ENCODE measurements at regions not wholly inside any gene's neighbourhood (a gene's known extent, or its start where the extent isn't known, plus 50 kb on each side); places are given as distances from the start of the nearest gene placed in this dataset.
"Not testable (repeated sequence)": the region's sequence is repeated elsewhere in the genome, so short reads cannot be mapped to it uniquely, and the experiment has no call there.

DNA sequence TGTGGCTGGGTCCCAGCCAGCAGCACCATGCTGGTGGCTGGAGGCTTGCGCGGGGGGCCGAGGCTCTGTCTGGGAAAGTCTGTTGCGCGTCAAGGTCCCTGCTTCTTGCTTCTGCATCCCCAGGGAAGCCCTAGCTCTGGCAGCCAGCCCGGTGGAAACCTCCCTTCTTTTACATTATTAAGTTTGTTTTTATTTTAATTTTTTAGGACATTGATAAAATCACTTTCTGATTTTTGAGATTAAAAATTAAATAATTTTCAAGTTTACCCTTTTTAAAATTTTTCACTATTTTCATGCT is 81.6 kb downstream of the TRIM51G start:
- H3K27me3 Mint-ChIP-seq (ENCODE audit: insufficient read depth, low read depth, poor library complexity); H3K27ac ChIP-seq (ENCODE audit: low read depth); H3K4me2 ChIP-seq; H3K27me3 ChIP-seq (ENCODE audit: insufficient read depth); H3K27ac Mint-ChIP-seq; H3K4me1 ChIP-seq (ENCODE audit: insufficient read depth); DNase-seq (ENCODE audit: low spot score); H3K4me1 Mint-ChIP-seq; ATAC-seq; H4K20me1 ChIP-seq (replicated peaks; ENCODE audit: insufficient read depth); H2AFZ ChIP-seq; H3F3A ChIP-seq (replicated peaks; ENCODE audit: low read depth); H3K79me2 ChIP-seq (replicated peaks; ENCODE audit: insufficient read depth); H3K36me3 ChIP-seq (ENCODE audit: insufficient read depth); H3K36me3 Mint-ChIP-seq (ENCODE audit: low read depth); H3K9me2 ChIP-seq (ENCODE audit: insufficient read depth); H3K4me3 Mint-ChIP-seq; H3K4me3 ChIP-seq: not testable (repeated sequence)
- H3K9me3 Mint-ChIP-seq = peaks cover 63% of the 10 kb centered on the region

- H3K36me3 ChIP-seq (ENCODE audit: insufficient read depth); H3K4me1 ChIP-seq (ENCODE audit: insufficient read depth); H3K4me2 ChIP-seq; H3K4me3 ChIP-seq; DNase-seq (ENCODE audit: low spot score); H3K79me2 ChIP-seq (replicated peaks; ENCODE audit: insufficient read depth); H3K27me3 ChIP-seq (ENCODE audit: insufficient read depth); H3K4me3 Mint-ChIP-seq; H3K27ac ChIP-seq (ENCODE audit: low read depth); H3K27ac Mint-ChIP-seq; H3K9me2 ChIP-seq (ENCODE audit: insufficient read depth); H3F3A ChIP-seq (replicated peaks; ENCODE audit: low read depth); ATAC-seq; H4K20me1 ChIP-seq (replicated peaks; ENCODE audit: insufficient read depth); H3K36me3 Mint-ChIP-seq (ENCODE audit: low read depth); H2AFZ ChIP-seq; H3K4me1 Mint-ChIP-seq; H3K27me3 Mint-ChIP-seq (ENCODE audit: insufficient read depth, low read depth, poor library complexity): not testable (repeated sequence)
- H3K9me3 Mint-ChIP-seq = peaks cover 61% of the 10 kb centered on the region
These were observed 82.1 kb downstream of the TRIM51G start for GRCh38 chr11:48901381-48902152.

DNA sequence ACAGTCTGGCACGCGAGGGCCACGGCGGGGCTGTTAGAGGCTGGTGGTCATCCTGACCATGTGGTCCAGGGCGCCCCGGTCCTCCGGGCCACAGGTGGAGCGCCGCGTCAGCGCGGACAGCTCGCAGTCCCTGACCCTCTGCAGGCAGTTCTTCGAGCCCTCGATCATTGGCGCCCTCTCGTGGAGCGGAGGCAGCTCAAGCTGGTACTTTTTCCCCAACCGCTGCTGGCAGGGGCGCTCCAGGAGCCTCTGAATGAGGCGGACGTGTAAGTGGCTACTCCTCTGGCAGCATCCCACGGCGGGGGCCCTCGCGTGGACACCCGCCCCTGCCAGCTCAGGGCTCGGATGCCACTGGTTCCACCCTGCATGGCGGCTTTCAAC is 82.9 kb downstream of the TRIM51G start:
- ATAC-seq; H3K4me1 Mint-ChIP-seq; H3K79me2 ChIP-seq (replicated peaks; ENCODE audit: insufficient read depth); H3K27me3 Mint-ChIP-seq (ENCODE audit: insufficient read depth, low read depth, poor library complexity); H3K4me2 ChIP-seq; H3K4me3 Mint-ChIP-seq; H3K36me3 Mint-ChIP-seq (ENCODE audit: low read depth); H3F3A ChIP-seq (replicated peaks; ENCODE audit: low read depth); H3K27ac ChIP-seq (ENCODE audit: low read depth); H3K4me3 ChIP-seq; H3K27ac Mint-ChIP-seq; H3K4me1 ChIP-seq (ENCODE audit: insufficient read depth); H4K20me1 ChIP-seq (replicated peaks; ENCODE audit: insufficient read depth); H3K27me3 ChIP-seq (ENCODE audit: insufficient read depth); H3K36me3 ChIP-seq (ENCODE audit: insufficient read depth); DNase-seq (ENCODE audit: low spot score); H2AFZ ChIP-seq; H3K9me2 ChIP-seq (ENCODE audit: insufficient read depth): not testable (repeated sequence)
- peaks cover 55% of the 10 kb centered on the region for H3K9me3 Mint-ChIP-seq

DNA sequence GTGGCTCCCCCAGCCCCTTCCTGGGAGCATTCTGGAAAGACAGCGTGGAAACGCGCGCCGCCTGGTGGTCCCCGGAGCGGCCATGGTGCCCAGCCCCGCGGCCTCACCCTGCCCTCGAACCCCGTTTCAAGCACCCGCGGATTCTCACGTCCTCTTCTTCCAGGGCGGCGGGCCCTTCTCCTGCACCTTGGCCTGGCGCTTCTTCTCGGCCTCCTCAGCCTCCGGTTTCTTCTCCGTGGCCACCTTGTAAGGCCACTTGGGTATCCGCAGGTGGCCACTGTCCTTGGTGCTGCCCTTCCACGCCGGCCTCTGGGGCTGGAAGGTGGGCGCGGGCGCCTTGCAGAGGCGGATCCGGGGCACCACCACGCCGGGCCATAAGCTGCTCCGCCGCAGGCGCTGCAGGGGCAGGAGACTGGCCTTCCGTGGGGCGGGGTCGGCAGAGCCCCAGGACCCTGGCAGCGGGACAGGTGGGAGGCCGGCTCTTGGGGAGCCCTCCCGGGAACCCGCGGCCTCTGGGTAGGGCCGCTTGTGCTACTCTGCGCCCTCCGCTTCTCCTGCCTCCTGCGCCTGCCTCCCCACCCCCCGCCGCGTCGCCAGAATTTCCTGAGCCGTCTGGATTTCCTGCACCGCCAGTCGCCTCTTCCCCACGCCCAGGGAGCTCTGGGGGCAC is 83.4 kb downstream of the TRIM51G start:
- H3K27ac ChIP-seq (ENCODE audit: low read depth) = no peak overlapping the region
- no peak for TF ChIP-seq ETS1 (IDR thresholded peaks at IDR 0.05)
- TF ChIP-seq, protein P1, sequence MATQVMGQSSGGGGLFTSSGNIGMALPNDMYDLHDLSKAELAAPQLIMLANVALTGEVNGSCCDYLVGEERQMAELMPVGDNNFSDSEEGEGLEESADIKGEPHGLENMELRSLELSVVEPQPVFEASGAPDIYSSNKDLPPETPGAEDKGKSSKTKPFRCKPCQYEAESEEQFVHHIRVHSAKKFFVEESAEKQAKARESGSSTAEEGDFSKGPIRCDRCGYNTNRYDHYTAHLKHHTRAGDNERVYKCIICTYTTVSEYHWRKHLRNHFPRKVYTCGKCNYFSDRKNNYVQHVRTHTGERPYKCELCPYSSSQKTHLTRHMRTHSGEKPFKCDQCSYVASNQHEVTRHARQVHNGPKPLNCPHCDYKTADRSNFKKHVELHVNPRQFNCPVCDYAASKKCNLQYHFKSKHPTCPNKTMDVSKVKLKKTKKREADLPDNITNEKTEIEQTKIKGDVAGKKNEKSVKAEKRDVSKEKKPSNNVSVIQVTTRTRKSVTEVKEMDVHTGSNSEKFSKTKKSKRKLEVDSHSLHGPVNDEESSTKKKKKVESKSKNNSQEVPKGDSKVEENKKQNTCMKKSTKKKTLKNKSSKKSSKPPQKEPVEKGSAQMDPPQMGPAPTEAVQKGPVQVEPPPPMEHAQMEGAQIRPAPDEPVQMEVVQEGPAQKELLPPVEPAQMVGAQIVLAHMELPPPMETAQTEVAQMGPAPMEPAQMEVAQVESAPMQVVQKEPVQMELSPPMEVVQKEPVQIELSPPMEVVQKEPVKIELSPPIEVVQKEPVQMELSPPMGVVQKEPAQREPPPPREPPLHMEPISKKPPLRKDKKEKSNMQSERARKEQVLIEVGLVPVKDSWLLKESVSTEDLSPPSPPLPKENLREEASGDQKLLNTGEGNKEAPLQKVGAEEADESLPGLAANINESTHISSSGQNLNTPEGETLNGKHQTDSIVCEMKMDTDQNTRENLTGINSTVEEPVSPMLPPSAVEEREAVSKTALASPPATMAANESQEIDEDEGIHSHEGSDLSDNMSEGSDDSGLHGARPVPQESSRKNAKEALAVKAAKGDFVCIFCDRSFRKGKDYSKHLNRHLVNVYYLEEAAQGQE (IDR thresholded peaks at IDR 0.05; ENCODE audit: unreplicated experiment) = peak; percentile 21
- no peak overlapping the region for H3K4me3 ChIP-seq
- Mint-ChIP-seq H3K9me3 (peaks cover 50% of the 10 kb centered on the region), H3K27ac (no peak overlapping the region), H3K36me3 (ENCODE audit: low read depth) (peaks cover 6% of the 10 kb centered on the region; the same call in 2 of the 3 replicates), H3K4me3 (no peak overlapping the region), H3K4me1 (no peaks in the 10 kb centered on the region), H3K27me3 (ENCODE audit: insufficient read depth, low read depth, poor library complexity) (peaks cover 2% of the 10 kb centered on the region)
- H3K27me3 ChIP-seq (ENCODE audit: insufficient read depth) = no peaks in the 10 kb centered on the region
- no peak overlapping the region for H3K4me2 ChIP-seq
- no peak overlapping the region for H2AFZ ChIP-seq
- no peaks in the 10 kb centered on the region for H3K36me3 ChIP-seq (ENCODE audit: insufficient read depth)
- no peaks in the 10 kb centered on the region for H3K4me1 ChIP-seq (ENCODE audit: insufficient read depth)
- no peaks in the 10 kb centered on the region for H4K20me1 ChIP-seq (replicated peaks; ENCODE audit: insufficient read depth)
- no peaks in the 10 kb centered on the region for H3K9me2 ChIP-seq (ENCODE audit: insufficient read depth)
- ATAC-seq = no peak
- H3K79me2 ChIP-seq (replicated peaks; ENCODE audit: insufficient read depth) = no peaks in the 10 kb centered on the region
- no peaks in the 10 kb centered on the region for H3F3A ChIP-seq (replicated peaks; ENCODE audit: low read depth)
- DNase-seq (ENCODE audit: low spot score) = no peak

Measured in GM23338 (cell line).